Stimulated activated CD8-positive, alpha-beta memory T cell treated with anti-CD3 and anti-CD28 coated beads, Interleukin-15, amount 100 ng/mL, for 1 hour (primary cell): ENCODE measurements at regions not wholly inside any gene's neighbourhood (a gene's known extent, or its start where the extent isn't known, plus 50 kb on each side); places are given as distances from the start of the nearest gene placed in this dataset.

Source experiments
- DNase-seq: peaks from one replicate; pipeline ENCODE4 v3.0.0-alpha.2; 2020; ENCODE audit warnings: low read depth

- DNase-seq, result no peak
These were observed 124.3 kb upstream of the UMPS start for GRCh38 chr3:124605781-124606579.

GRCh38 chr3:124607163-124607562 lies 123.1 kb upstream of the UMPS start:
- DNase-seq, result no peak

GRCh38 chr3:124609402-124609801 lies 120.8 kb upstream of the UMPS start:
- DNase-seq, result no peak

- no peak for DNase-seq
These were observed 120.1 kb upstream of the UMPS start for GRCh38 chr3:124610130-124610529.

- no peak for DNase-seq
These were observed 118.7 kb upstream of the UMPS start for GRCh38 chr3:124611520-124611919.

- no peak for DNase-seq
These were observed 114.2 kb upstream of the UMPS start for GRCh38 chr3:124615896-124616543.

GRCh38 chr3:124617177-124617576 lies 113.1 kb upstream of the UMPS start:
- no peak for DNase-seq

GRCh38 chr3:124619887-124620599 lies 110.2 kb upstream of the UMPS start:
- no peak for DNase-seq

GRCh38 chr3:124620600-124621063 lies 109.6 kb upstream of the UMPS start:
- peak; percentile 5 for DNase-seq

- DNase-seq, result no peak
These were observed 108.8 kb upstream of the UMPS start for GRCh38 chr3:124621498-124621897.

GRCh38 chr3:124625074-124625473 lies 105.2 kb upstream of the UMPS start:
- DNase-seq, result no peak

- no peak for DNase-seq
These were observed 102.7 kb upstream of the UMPS start for GRCh38 chr3:124627501-124627908.

- no peak for DNase-seq
These were observed 101.4 kb upstream of the UMPS start for GRCh38 chr3:124628863-124629262.

GRCh38 chr3:124629497-124629896 lies 100.8 kb upstream of the UMPS start:
- no peak for DNase-seq

GRCh38 chr3:124630960-124631359 lies 99.3 kb upstream of the UMPS start:
- DNase-seq, result no peak

GRCh38 chr3:124631727-124632126 lies 98.5 kb upstream of the UMPS start:
- DNase-seq, result no peak

- DNase-seq, result no peak
These were observed 97.6 kb upstream of the UMPS start for GRCh38 chr3:124632566-124633140.

- no peak for DNase-seq
These were observed 96.7 kb upstream of the UMPS start for GRCh38 chr3:124633524-124633923.

GRCh38 chr3:124634210-124635168 lies 95.8 kb upstream of the UMPS start:
- DNase-seq, result no peak

GRCh38 chr3:124635169-124635539 lies 95.1 kb upstream of the UMPS start:
- no peak for DNase-seq

GRCh38 chr3:124636101-124636862 lies 94.0 kb upstream of the UMPS start:
- DNase-seq, result no peak
